ENCODE measurements at regions not wholly inside any gene's neighbourhood (a gene's known extent, or its start where the extent isn't known, plus 50 kb on each side); places are given as distances from the start of the nearest gene placed in this dataset.

GRCh38 chrX:3257471-3257870 is 89.0 kb downstream of the MXRA5 start:
- H4K20me1 ChIP-seq (ENCODE audit: control insufficient read depth, extremely low read depth, insufficient read depth, low read length), result no peaks in the 10 kb centered on the region
- H3K4me1 ChIP-seq (ENCODE audit: control insufficient read depth, extremely low read depth, insufficient read depth, low read length), result peaks cover 3% of the 10 kb centered on the region
- no peak overlapping the region for H3K27ac ChIP-seq (ENCODE audit: control insufficient read depth, insufficient read depth, low read length)
- H3K36me3 ChIP-seq (ENCODE audit: control insufficient read depth in 2 of 2, extremely low read depth in 1 of 2, insufficient read depth in 2 of 2, low read length in 2 of 2), result no peaks in the 10 kb centered on the region
- no peak for DNase-seq (ENCODE audit: low read depth, low spot score)
- no peak overlapping the region for H2AFZ ChIP-seq (ENCODE audit: control insufficient read depth, low read length)
- dilution Hi-C loops (cut with MboI; ENCODE audit: extremely low pct_ligation_motif_present, low sequenced_read_pairs), result no loop called here
- no peak for FAIRE-seq
- no peak overlapping the region for H3K4me2 ChIP-seq (ENCODE audit: control insufficient read depth, extremely low read depth, insufficient read depth, low read depth, low read length)
- H3K9me1 ChIP-seq (ENCODE audit: control insufficient read depth, extremely low read depth, insufficient read depth, low read length), result no peaks in the 10 kb centered on the region
- H3K79me2 ChIP-seq (ENCODE audit: control insufficient read depth, insufficient read depth, low read length), result no peaks in the 10 kb centered on the region
- H3K4me3 ChIP-seq (ENCODE audit: control insufficient read depth in 2 of 3, extremely low read depth in 1 of 3, insufficient read depth in 2 of 3, low read depth in 1 of 3, low read length in 3 of 3), result no peak overlapping the region
- H3K9me3 ChIP-seq (ENCODE audit: control insufficient read depth, low read depth, low read length), result no peaks in the 10 kb centered on the region
- TF ChIP-seq, protein P1, sequence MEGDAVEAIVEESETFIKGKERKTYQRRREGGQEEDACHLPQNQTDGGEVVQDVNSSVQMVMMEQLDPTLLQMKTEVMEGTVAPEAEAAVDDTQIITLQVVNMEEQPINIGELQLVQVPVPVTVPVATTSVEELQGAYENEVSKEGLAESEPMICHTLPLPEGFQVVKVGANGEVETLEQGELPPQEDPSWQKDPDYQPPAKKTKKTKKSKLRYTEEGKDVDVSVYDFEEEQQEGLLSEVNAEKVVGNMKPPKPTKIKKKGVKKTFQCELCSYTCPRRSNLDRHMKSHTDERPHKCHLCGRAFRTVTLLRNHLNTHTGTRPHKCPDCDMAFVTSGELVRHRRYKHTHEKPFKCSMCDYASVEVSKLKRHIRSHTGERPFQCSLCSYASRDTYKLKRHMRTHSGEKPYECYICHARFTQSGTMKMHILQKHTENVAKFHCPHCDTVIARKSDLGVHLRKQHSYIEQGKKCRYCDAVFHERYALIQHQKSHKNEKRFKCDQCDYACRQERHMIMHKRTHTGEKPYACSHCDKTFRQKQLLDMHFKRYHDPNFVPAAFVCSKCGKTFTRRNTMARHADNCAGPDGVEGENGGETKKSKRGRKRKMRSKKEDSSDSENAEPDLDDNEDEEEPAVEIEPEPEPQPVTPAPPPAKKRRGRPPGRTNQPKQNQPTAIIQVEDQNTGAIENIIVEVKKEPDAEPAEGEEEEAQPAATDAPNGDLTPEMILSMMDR (optimal IDR thresholded peaks at IDR 0.05 in 1 of 3, IDR thresholded peaks at IDR 0.05 in 1 of 3, conservative IDR thresholded peaks at IDR 0.05 in 1 of 3; ENCODE audit: extremely low read depth in 1 of 3, insufficient read depth in 2 of 3, low read length in 3 of 3), result no peak
- TF ChIP-seq EZH2 (IDR thresholded peaks at IDR 0.05; ENCODE audit: low read length), result no peak
- H3K9ac ChIP-seq (ENCODE audit: control insufficient read depth, extremely low read depth, insufficient read depth, low read length), result no peak overlapping the region
- no peaks in the 10 kb centered on the region for H3K27me3 ChIP-seq (ENCODE audit: control insufficient read depth, extremely low read depth, insufficient read depth, low read length)

DNA sequence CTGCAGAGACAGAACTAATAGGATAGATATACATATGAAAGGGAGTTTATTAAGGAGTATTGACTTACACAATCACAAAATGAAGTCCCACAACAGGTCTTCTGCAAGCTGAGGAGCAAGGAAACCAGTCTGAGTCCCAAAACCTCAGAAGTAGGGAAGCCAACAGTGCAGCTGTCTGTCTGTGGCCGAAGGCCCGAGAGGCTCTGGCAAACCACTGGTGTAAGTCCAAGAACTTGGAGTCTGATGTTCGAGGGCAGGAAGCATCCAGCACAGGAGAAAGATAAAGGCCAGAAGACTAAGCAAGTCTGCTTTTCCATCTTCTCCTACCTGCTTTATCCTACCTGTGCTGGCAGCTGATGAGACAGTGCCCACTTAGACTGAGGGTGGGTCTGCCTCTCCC is 89.6 kb downstream of the MXRA5 start:
- no peaks in the 10 kb centered on the region for H3K36me3 ChIP-seq (ENCODE audit: control insufficient read depth in 2 of 2, extremely low read depth in 1 of 2, insufficient read depth in 2 of 2, low read length in 2 of 2)
- H4K20me1 ChIP-seq (ENCODE audit: control insufficient read depth, extremely low read depth, insufficient read depth, low read length), result no peaks in the 10 kb centered on the region
- no peak overlapping the region for H3K4me2 ChIP-seq (ENCODE audit: control insufficient read depth, extremely low read depth, insufficient read depth, low read depth, low read length)
- H3K27me3 ChIP-seq (ENCODE audit: control insufficient read depth, extremely low read depth, insufficient read depth, low read length), result no peaks in the 10 kb centered on the region
- no peaks in the 10 kb centered on the region for H3K79me2 ChIP-seq (ENCODE audit: control insufficient read depth, insufficient read depth, low read length)
- no peaks in the 10 kb centered on the region for H3K4me1 ChIP-seq (ENCODE audit: control insufficient read depth, extremely low read depth, insufficient read depth, low read length)
- H3K27ac ChIP-seq (ENCODE audit: control insufficient read depth, insufficient read depth, low read length), result no peak overlapping the region
- H3K9me3 ChIP-seq (ENCODE audit: control insufficient read depth, low read depth, low read length), result no peaks in the 10 kb centered on the region
- no peak for DNase-seq (ENCODE audit: low read depth, low spot score)
- dilution Hi-C loops (cut with MboI; ENCODE audit: extremely low pct_ligation_motif_present, low sequenced_read_pairs), result no loop called here
- H3K9ac ChIP-seq (ENCODE audit: control insufficient read depth, extremely low read depth, insufficient read depth, low read length), result no peak overlapping the region
- no peak for FAIRE-seq
- TF ChIP-seq, protein P1 (optimal IDR thresholded peaks at IDR 0.05 in 1 of 3, IDR thresholded peaks at IDR 0.05 in 1 of 3, conservative IDR thresholded peaks at IDR 0.05 in 1 of 3; ENCODE audit: extremely low read depth in 1 of 3, insufficient read depth in 2 of 3, low read length in 3 of 3), result no peak
- TF ChIP-seq EZH2 (IDR thresholded peaks at IDR 0.05; ENCODE audit: low read length), result no peak
- H3K9me1 ChIP-seq (ENCODE audit: control insufficient read depth, extremely low read depth, insufficient read depth, low read length), result no peaks in the 10 kb centered on the region
- H3K4me3 ChIP-seq (ENCODE audit: control insufficient read depth in 2 of 3, extremely low read depth in 1 of 3, insufficient read depth in 2 of 3, low read depth in 1 of 3, low read length in 3 of 3), result no peak overlapping the region
- no peak overlapping the region for H2AFZ ChIP-seq (ENCODE audit: control insufficient read depth, low read length)
